NCI-H128 (cell line): ENCODE measurements at regions not wholly inside any gene's neighbourhood (a gene's known extent, or its start where the extent isn't known, plus 50 kb on each side); places are given as distances from the start of the nearest gene placed in this dataset.
"Not testable (repeated sequence)": the region's sequence is repeated elsewhere in the genome, so short reads cannot be mapped to it uniquely, and the experiment has no call there.

Source experiments
- DNase-seq: peaks from one replicate; lab custom pipeline; 2025; ENCODE audit not compliant: unreplicated experiment; lab: John Stamatoyannopoulos, UW

GRCh38 chr4:126753592-126753991 is 879.2 kb upstream of the INTU start:
- no peak for DNase-seq

- no peak for DNase-seq
Observed at GRCh38 chr4:126755506-126755905, 877.3 kb upstream of the INTU start.

DNA sequence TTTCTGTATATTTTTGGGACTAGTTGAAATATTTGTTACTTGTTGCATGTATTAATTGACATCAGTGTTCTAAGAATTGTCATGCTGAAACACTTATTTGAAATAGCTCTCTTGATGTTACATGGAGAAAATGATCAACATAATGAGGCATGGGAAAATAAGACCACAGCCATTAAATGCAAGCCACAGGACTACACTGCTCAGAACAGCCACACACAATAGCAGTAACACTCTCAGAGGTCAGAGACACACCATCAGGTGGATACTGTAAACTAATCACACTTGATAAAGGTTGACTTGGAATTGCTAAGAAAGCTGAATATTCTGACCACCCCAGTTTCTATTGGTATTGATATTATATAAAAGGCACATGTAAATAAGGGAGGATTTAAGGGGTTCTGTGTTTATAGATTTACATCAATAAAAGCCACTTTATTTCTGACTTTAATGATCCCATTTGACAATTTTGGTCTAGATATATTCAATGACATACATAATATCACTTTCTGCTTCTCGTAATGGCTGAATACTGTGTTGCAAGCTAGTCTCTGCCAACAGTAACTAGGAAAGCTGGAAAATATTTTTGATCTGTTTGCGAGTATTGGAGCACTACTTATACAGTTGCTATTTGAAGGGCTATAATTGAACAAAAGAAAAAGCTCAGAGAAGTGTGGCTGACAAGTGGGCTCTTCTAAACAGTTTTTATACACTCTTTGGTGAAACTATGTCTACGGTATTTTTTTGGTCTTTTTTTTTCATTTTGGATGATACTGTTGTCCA is 876.5 kb upstream of the INTU start:
- no peak for DNase-seq

DNA sequence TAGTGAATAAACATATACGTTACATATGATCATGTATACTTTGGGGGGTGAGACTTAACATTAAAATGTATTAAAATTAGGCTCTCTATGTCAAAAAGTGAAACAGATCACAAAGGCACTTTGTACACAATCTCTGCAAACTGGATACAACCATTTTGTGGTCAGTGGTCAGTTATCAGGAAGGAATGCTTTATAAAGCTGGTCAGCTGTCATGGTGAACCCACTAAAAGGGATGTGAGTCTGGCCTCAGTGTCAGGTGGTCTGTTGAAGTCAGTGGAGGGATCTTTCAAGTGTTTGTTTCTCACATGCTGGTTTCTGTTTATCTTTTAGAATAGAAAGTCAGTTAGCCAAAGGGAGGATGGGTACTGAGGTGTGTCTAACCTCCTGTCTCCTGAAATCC is 875.5 kb upstream of the INTU start:
- DNase-seq = no peak

DNA sequence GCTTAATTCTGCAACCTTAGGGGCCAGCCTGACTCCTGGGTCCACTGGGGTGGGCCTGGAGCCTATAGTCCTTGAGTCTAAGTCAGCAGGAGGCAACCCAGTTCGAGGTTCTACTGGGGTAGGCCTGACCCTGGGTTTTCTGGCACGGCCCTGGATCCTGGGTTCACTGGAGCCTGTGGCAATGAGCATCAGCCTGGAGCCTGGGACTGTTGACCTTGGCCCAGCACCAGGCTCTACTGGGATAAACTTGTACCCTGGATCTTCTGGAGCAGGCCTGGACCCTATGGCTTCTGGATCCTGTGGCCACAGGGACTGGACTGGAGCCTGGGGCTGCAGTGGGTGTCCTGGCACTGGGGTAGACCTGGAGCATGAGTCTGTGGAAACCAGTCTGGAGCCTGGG is 874.3 kb upstream of the INTU start:
- DNase-seq = no peak

- DNase-seq = no peak
Observed at GRCh38 chr4:126761947-126762662, 870.7 kb upstream of the INTU start.

- DNase-seq = no peak
Observed at GRCh38 chr4:126762663-126763247, 870.0 kb upstream of the INTU start.

- DNase-seq = no peak
Observed at GRCh38 chr4:126766241-126766640, 866.5 kb upstream of the INTU start.

DNA sequence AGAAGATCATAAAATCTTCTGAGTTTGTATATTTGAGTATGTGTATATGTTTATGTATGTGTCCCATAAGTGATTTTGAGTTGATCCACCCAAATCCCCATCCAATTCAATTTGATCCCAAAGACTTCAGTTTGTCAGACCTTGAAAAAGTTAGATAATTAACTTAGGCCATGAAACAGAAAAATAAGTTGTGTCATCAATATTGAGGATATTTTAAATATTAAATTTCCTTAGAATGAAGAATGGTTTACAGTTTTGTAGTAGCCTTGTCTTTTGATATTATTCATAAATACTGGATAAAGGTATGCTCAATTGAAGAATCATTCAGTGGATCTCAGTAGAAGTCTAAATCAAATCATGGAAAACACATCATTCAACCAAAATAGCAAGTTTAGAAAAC is 864.4 kb upstream of the INTU start:
- DNase-seq = no peak

- DNase-seq = not testable (repeated sequence)
Observed at GRCh38 chr4:126770811-126771553, 861.8 kb upstream of the INTU start.

GRCh38 chr4:126771618-126772017 is 861.1 kb upstream of the INTU start:
- DNase-seq = not testable (repeated sequence)

DNA sequence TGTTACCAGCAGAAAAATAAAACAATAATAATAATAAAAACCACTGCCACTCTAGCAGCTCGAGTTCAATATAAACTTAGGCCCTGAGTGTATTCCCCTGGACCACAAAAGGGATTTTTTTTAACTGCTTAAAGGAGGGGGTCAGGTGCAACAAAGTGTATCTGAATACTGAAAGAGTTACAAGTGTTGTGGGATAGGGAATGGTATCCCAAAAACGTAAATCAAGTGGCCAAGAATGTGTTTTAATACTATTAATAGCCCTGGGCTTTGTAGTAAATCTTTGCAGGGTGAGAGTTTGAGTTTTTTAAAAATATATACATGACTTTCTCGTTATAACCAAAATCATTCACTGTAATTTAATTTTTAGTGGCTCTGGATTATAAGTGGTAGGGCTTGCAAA is 860.1 kb upstream of the INTU start:
- DNase-seq = no peak

DNA sequence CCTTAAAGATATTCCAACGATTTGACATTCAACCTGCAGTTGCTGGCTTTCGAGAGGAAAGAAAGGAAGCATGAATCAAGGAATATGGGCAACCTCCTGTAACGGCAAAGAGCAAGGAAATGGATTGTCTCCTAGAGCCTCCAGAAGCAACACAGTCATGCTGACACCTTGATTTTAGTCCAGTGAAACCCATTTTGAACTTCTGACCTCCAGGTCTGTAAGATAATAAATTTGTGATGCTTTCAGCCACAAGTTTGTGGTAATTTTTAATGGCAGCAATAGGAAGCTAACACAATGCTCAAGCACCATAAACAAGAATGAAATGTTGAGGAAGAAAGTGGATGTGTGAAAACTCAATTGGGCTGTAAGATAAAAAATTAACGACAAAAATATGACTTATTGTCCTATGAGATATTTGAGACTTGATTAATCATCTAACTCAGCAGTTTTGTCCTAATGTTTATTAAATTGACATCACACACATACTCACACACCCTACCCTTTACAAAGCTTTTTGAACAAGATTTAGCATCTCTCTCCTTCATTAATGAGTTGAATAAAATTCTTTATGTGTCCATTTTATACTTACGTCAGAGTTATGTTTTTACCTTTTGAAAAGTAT is 857.2 kb upstream of the INTU start:
- DNase-seq = no peak

- DNase-seq = no peak
Observed at GRCh38 chr4:126776361-126776760, 856.4 kb upstream of the INTU start.

DNA sequence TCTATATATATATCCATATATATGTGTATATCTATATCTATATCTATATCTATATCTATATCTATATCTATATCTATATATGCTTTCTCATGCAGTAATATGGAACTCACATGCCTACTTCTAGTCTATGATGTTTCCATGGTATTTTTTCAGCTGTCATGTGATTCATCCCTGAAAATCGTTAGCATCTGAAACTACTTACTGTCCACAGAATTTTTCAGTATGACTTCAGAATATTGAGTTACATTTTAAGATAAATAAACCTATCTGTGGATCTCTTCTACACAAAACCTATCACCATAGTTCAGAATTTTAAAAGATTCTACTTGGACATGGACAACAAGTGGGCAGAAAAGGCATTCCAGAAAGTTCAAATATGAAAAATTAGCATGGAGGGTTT is 855.1 kb upstream of the INTU start:
- no peak for DNase-seq

- DNase-seq = no peak
Observed at GRCh38 chr4:126778348-126778747, 854.4 kb upstream of the INTU start.

DNA sequence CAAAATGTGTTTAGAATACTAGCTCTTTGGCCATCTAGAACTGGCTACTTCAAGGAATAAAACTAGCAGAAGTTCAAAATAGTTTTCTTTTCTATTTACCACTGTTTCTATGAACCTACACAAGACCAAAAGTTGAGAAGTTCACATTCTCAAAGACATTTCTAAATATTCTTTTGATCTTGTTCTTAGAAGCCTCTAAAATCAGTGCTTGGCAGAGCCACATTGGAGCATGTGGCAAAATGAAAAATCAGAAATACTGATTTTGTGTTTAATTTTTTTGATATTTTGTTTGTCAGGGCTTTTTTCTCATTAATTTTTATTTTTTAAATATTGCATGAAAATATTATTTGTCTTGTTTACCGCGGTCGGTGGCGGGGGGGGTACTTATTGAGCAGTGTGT is 853.8 kb upstream of the INTU start:
- no peak for DNase-seq

- no peak for DNase-seq
Observed at GRCh38 chr4:126779436-126780166, 853.2 kb upstream of the INTU start.

DNA sequence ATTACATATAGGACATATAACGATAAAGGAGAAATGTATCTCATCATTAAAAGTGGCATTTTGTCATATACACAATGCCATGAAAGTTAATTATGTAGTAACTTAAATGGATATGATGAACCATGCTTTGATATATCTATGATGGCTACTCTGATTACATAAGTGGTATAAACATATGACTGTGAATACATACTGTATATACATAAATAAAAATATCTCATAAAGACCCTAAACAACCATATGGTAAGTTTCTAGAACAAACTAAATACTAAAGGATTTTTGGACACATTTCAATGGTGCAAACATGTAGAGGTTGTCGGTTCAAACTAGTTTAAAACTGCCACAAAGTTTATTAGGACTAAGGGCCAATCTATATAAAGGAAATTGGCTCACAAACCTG is 849.6 kb upstream of the INTU start:
- DNase-seq = no peak

DNA sequence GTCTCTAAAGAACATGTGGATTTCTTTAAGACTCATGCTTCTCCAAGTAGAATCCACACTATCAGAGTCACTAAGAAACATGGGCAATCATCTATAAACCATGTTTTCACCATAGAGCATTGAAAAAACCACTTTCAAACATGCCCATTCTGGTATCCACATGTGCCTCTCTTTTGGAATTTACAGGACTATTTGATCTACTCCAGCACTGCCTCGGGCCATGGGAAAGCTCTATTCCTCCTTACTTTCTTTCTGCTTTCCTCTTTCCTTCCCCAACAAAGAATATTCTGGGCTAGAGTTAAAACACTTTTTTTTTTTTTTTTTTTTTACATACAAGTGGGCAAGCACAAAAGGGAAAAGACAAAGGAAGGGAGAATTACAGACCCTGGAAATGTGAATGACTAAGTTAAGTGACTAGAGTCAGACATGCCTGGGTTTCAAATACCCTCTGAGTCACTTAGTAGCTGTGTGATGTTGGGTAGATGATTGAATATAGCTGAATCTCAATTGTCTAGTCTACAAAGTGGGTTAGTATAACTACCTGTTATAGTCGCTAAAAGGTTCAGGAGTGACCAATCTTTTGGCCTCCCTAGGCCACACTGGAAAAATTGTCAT is 847.7 kb upstream of the INTU start:
- no peak for DNase-seq
